ENCODE measurements at regions not wholly inside any gene's neighbourhood (a gene's known extent, or its start where the extent isn't known, plus 50 kb on each side); places are given as distances from the start of the nearest gene placed in this dataset.

- no peak for TF ChIP-seq ZNF462 (CRISPR knock-in tag; IDR thresholded peaks at IDR 0.05)
- no peak for TF ChIP-seq CREB1 (CRISPR knock-in tag; IDR thresholded peaks at IDR 0.05; ENCODE audit: low read depth)
Measured at GRCh38 chr15:100807028-100807427, 72.6 kb upstream of the ALDH1A3 start (continued).

GRCh38 chr15:100808691-100809090, 70.9 kb upstream of the ALDH1A3 start:
- DNase-seq (ENCODE audit: low spot score) (no peak), ATAC-seq (no peak)
- Histone ChIP-seq H3K27me3 (ENCODE audit: insufficient read depth) (no peaks in the 10 kb centered on the region), H3K4me3 (no peak overlapping the region), H3K79me2 (replicated peaks; ENCODE audit: insufficient read depth) (no peaks in the 10 kb centered on the region), H3K4me1 (ENCODE audit: insufficient read depth) (no peaks in the 10 kb centered on the region), H3K36me3 (ENCODE audit: insufficient read depth) (no peaks in the 10 kb centered on the region), H2AFZ (no peak overlapping the region), H4K20me1 (replicated peaks; ENCODE audit: insufficient read depth) (no peaks in the 10 kb centered on the region), H3F3A (replicated peaks; ENCODE audit: low read depth) (no peaks in the 10 kb centered on the region), H3K9me2 (ENCODE audit: insufficient read depth) (peaks cover 8% of the 10 kb centered on the region; the same call in 1 of the 2 replicates), H3K4me2 (no peak overlapping the region), H3K27ac (ENCODE audit: low read depth) (no peak overlapping the region)
- Mint-ChIP-seq H3K36me3 (ENCODE audit: low read depth) (peaks cover 7% of the 10 kb centered on the region), H3K27ac (no peak overlapping the region), H3K4me1 (no peaks in the 10 kb centered on the region), H3K9me3 (peaks cover 21% of the 10 kb centered on the region), H3K27me3 (ENCODE audit: insufficient read depth, low read depth, poor library complexity) (peaks cover 8% of the 10 kb centered on the region), H3K4me3 (no peak overlapping the region)
- TF ChIP-seq NANOG (IDR thresholded peaks at IDR 0.05; ENCODE audit: borderline replicate concordance) = no peak
- TF ChIP-seq JUNB (IDR thresholded peaks at IDR 0.05; ENCODE audit: unreplicated experiment) = no peak
- no peak for TF ChIP-seq ZNF331 (CRISPR knock-in tag; IDR thresholded peaks at IDR 0.05; ENCODE audit: low read depth)
- no peak for TF ChIP-seq REST (IDR thresholded peaks at IDR 0.05; ENCODE audit: unreplicated experiment)
- TF ChIP-seq POLR2AphosphoS5 (IDR thresholded peaks at IDR 0.05; ENCODE audit: low read depth) = no peak
- TF ChIP-seq ZNF462 (CRISPR knock-in tag; IDR thresholded peaks at IDR 0.05) = no peak

Data from GM23338 (cell line).